WTC11 (cell line): ENCODE measurements at regions not wholly inside any gene's neighbourhood (a gene's known extent, or its start where the extent isn't known, plus 50 kb on each side); places are given as distances from the start of the nearest gene placed in this dataset.

Experiments used
- CTCF ChIP-seq: fragments of 200-600 bp; IDR thresholded peaks from 2 replicates; pipeline ENCODE4 v1.8.0; 2022; ENCODE audit warnings: antibody characterized with exemption
- TF ChIP-seq, protein P1 (sequence below): fragments of 250-450 bp; sonication (Bioruptor Pico); IDR thresholded peaks from 2 replicates; pipeline ENCODE4 v1.9.0; 2021; ENCODE audit warnings: mild to moderate bottlenecking
- TF ChIP-seq, protein P2 (sequence below): sonication (generic); formaldehyde crosslinking; IDR thresholded peaks from 2 replicates; pipeline ENCODE4 v1.8.0; 2022; ENCODE audit warnings: mild to moderate bottlenecking, missing genetic modification reagents

- TF ChIP-seq CTCF = no peak
- TF ChIP-seq, protein P1, sequence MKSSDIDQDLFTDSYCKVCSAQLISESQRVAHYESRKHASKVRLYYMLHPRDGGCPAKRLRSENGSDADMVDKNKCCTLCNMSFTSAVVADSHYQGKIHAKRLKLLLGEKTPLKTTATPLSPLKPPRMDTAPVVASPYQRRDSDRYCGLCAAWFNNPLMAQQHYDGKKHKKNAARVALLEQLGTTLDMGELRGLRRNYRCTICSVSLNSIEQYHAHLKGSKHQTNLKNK (CRISPR knock-in tag) = no peak
- TF ChIP-seq, protein P2, sequence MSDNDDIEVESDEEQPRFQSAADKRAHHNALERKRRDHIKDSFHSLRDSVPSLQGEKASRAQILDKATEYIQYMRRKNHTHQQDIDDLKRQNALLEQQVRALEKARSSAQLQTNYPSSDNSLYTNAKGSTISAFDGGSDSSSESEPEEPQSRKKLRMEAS (CRISPR knock-in tag) = no peak
Measured at GRCh38 chr3:106176734-106177133, 307.9 kb upstream of the CBLB start.
